ENCODE measurements at regions not wholly inside any gene's neighbourhood (a gene's known extent, or its start where the extent isn't known, plus 50 kb on each side); places are given as distances from the start of the nearest gene placed in this dataset.

GRCh38 chr1:221025501-221025900, 146.3 kb downstream of the HLX start:
- Histone ChIP-seq H3K4me3 (replicated peaks in 1 of 4; ENCODE audit: control extremely low read depth in 1 of 4, insufficient read depth in 1 of 4, low read depth in 3 of 4, low read length in 4 of 4) (no peak overlapping the region), H3K27me3 (ENCODE audit: control insufficient read depth, insufficient read depth, low read length) (no peaks in the 10 kb centered on the region), H2AFZ (ENCODE audit: low read length) (no peak overlapping the region), H3K4me1 (ENCODE audit: control insufficient read depth, extremely low read depth, insufficient read depth, low read length) (no peaks in the 10 kb centered on the region), H3K36me3 (ENCODE audit: control insufficient read depth, insufficient read depth, low read length) (no peaks in the 10 kb centered on the region), H3K9me3 (ENCODE audit: control insufficient read depth, insufficient read depth, low read depth, low read length) (no peaks in the 10 kb centered on the region), H3K4me2 (ENCODE audit: extremely low read depth, insufficient read depth, low read length) (no peak overlapping the region), H4K20me1 (ENCODE audit: control insufficient read depth, extremely low read depth, insufficient read depth, low read length) (no peaks in the 10 kb centered on the region), H3K9ac (ENCODE audit: insufficient read depth, low read length) (no peak overlapping the region), H3K27ac (ENCODE audit: insufficient read depth, low read length) (no peak overlapping the region), H3K79me2 (ENCODE audit: control insufficient read depth, insufficient read depth, low read length) (no peaks in the 10 kb centered on the region)
- TF ChIP-seq CTCF (conservative IDR thresholded peaks at IDR 0.05 in 1 of 2, IDR thresholded peaks at IDR 0.05 in 1 of 2; ENCODE audit: low read depth in 1 of 2, low read length in 2 of 2) (no peak), EZH2 (IDR thresholded peaks at IDR 0.05; ENCODE audit: low read length, missing control alignments) (no peak)
- no peak for DNase-seq (ENCODE audit: low read depth in 2 of 2)

GRCh38 chr1:221025956-221026355, 146.7 kb downstream of the HLX start:
- H2AFZ ChIP-seq (ENCODE audit: low read length), result no peak overlapping the region
- DNase-seq (ENCODE audit: low read depth in 2 of 2), result no peak
- TF ChIP-seq CTCF (conservative IDR thresholded peaks at IDR 0.05 in 1 of 2, IDR thresholded peaks at IDR 0.05 in 1 of 2; ENCODE audit: low read depth in 1 of 2, low read length in 2 of 2) (no peak), EZH2 (IDR thresholded peaks at IDR 0.05; ENCODE audit: low read length, missing control alignments) (no peak)
- H3K27ac ChIP-seq (ENCODE audit: insufficient read depth, low read length), result no peak overlapping the region
- no peaks in the 10 kb centered on the region for H3K9me3 ChIP-seq (ENCODE audit: control insufficient read depth, insufficient read depth, low read depth, low read length)
- no peaks in the 10 kb centered on the region for H3K79me2 ChIP-seq (ENCODE audit: control insufficient read depth, insufficient read depth, low read length)
- H3K36me3 ChIP-seq (ENCODE audit: control insufficient read depth, insufficient read depth, low read length), result no peaks in the 10 kb centered on the region
- H3K9ac ChIP-seq (ENCODE audit: insufficient read depth, low read length), result no peak overlapping the region
- H3K27me3 ChIP-seq (ENCODE audit: control insufficient read depth, insufficient read depth, low read length), result no peaks in the 10 kb centered on the region
- no peaks in the 10 kb centered on the region for H3K4me1 ChIP-seq (ENCODE audit: control insufficient read depth, extremely low read depth, insufficient read depth, low read length)
- H3K4me3 ChIP-seq (replicated peaks in 1 of 4; ENCODE audit: control extremely low read depth in 1 of 4, insufficient read depth in 1 of 4, low read depth in 3 of 4, low read length in 4 of 4), result no peak overlapping the region
- no peak overlapping the region for H3K4me2 ChIP-seq (ENCODE audit: extremely low read depth, insufficient read depth, low read length)
- no peaks in the 10 kb centered on the region for H4K20me1 ChIP-seq (ENCODE audit: control insufficient read depth, extremely low read depth, insufficient read depth, low read length)

GRCh38 chr1:221029981-221030649, 150.9 kb downstream of the HLX start:
- peak in 1 of 2 donors; percentile 50 for DNase-seq (ENCODE audit: low read depth in 2 of 2)
- H3K4me3 ChIP-seq (replicated peaks in 1 of 4; ENCODE audit: control extremely low read depth in 1 of 4, insufficient read depth in 1 of 4, low read depth in 3 of 4, low read length in 4 of 4), result no peak overlapping the region
- H3K4me1 ChIP-seq (ENCODE audit: control insufficient read depth, extremely low read depth, insufficient read depth, low read length), result peaks cover 6% of the 10 kb centered on the region
- no peaks in the 10 kb centered on the region for H3K9me3 ChIP-seq (ENCODE audit: control insufficient read depth, insufficient read depth, low read depth, low read length)
- no peak overlapping the region for H3K27ac ChIP-seq (ENCODE audit: insufficient read depth, low read length)
- no peaks in the 10 kb centered on the region for H4K20me1 ChIP-seq (ENCODE audit: control insufficient read depth, extremely low read depth, insufficient read depth, low read length)
- H3K9ac ChIP-seq (ENCODE audit: insufficient read depth, low read length), result no peak overlapping the region
- no peak overlapping the region for H3K4me2 ChIP-seq (ENCODE audit: extremely low read depth, insufficient read depth, low read length)
- H3K79me2 ChIP-seq (ENCODE audit: control insufficient read depth, insufficient read depth, low read length), result no peaks in the 10 kb centered on the region
- no peaks in the 10 kb centered on the region for H3K27me3 ChIP-seq (ENCODE audit: control insufficient read depth, insufficient read depth, low read length)
- TF ChIP-seq EZH2 (IDR thresholded peaks at IDR 0.05; ENCODE audit: low read length, missing control alignments), result no peak
- no peak for TF ChIP-seq CTCF (conservative IDR thresholded peaks at IDR 0.05 in 1 of 2, IDR thresholded peaks at IDR 0.05 in 1 of 2; ENCODE audit: low read depth in 1 of 2, low read length in 2 of 2)
- H3K36me3 ChIP-seq (ENCODE audit: control insufficient read depth, insufficient read depth, low read length), result no peaks in the 10 kb centered on the region
- no peak overlapping the region for H2AFZ ChIP-seq (ENCODE audit: low read length)
